ENCODE measurements at regions not wholly inside any gene's neighbourhood (a gene's known extent, or its start where the extent isn't known, plus 50 kb on each side); places are given as distances from the start of the nearest gene placed in this dataset.

DNA sequence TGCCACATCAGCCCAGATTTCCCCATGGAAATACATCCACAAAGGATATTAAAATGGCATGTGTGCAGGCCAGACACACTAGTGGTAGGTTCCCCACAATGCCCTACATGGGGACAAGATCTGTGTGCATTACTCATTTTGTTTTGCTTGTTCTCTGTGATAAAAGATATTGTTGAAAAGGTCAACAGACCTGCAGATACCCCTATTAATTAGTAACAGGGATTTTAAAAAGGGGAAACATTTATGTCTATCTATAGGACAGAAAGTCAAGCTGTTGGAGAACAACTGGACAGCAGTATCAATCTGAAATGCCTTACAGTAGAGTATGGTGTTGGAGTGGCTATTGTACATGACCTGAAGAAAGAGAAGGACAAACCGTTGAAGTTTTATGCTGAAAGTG lies 596.0 kb upstream of the GRM7 start:
- TF ChIP-seq ESRRA (IDR thresholded peaks at IDR 0.05; ENCODE audit: borderline replicate concordance, low read depth) (no peak), CBX5 (IDR thresholded peaks at IDR 0.05; ENCODE audit: borderline replicate concordance, low read depth) (no peak), CUX1 (CRISPR knock-in tag; IDR thresholded peaks at IDR 0.05) (no peak), BDP1 (IDR thresholded peaks at IDR 0.05; ENCODE audit: insufficient read depth, insufficient read length) (no peak), USF2 (CRISPR knock-in tag; IDR thresholded peaks at IDR 0.05) (no peak), U2AF1 (optimal IDR thresholded peaks at IDR 0.05; ENCODE audit: low read depth, low read length) (no peak), ZNF740 (CRISPR knock-in tag; IDR thresholded peaks at IDR 0.05) (no peak), ZNF740 (tag; IDR thresholded peaks at IDR 0.05) (no peak), RAD21 (CRISPR knock-in tag; conservative IDR thresholded peaks at IDR 0.05 in 1 of 2, IDR thresholded peaks at IDR 0.05 in 1 of 2) (no peak), RNF219 (CRISPR knock-in tag; IDR thresholded peaks at IDR 0.05) (no peak), MAFF (IDR thresholded peaks at IDR 0.05; ENCODE audit: low read length) (no peak)
